Stomach (tissue), 8 donors: ENCODE measurements at regions not wholly inside any gene's neighbourhood (a gene's known extent, or its start where the extent isn't known, plus 50 kb on each side); places are given as distances from the start of the nearest gene placed in this dataset.
A peak's percentile ranks its signal among the peaks of the same experiment; 100 is the strongest.

Experiments
- DNase-seq, 2 donors: peaks; one replicate each; pipeline versions ENCODE4 v3.0.0 to v3.0.0-alpha.2; 2013 to 2019
- H3K27ac ChIP-seq, 5 donors: fragments of 200-600 bp in 4 of 5; sonication (generic) in 4 of 5; one replicate each; pipeline ENCODE4 v1.5.1; 2013 to 2019; ENCODE audit warnings: mild to moderate bottlenecking in 1 of 5, moderate library complexity in 1 of 5
- H3K27me3 ChIP-seq, 3 donors: fragments of 200-600 bp; sonication (generic); one replicate each; pipeline ENCODE4 v1.5.1; 2017 to 2019; ENCODE audit warnings: mixed run types in 1 of 3
- H3K36me3 ChIP-seq, 4 donors: fragments of 200-600 bp; sonication (generic); 1 replicate in 3 of 4; 2 replicates in 1 of 4; pipeline ENCODE4 v1.5.1; 2016 to 2019
- H3K4me1 ChIP-seq, 4 donors: fragments of 200-600 bp; sonication (generic); one replicate each; pipeline ENCODE4 v1.5.1; 2016 to 2019
- H3K4me3 ChIP-seq, 4 donors: fragments of 200-600 bp; sonication (generic) in 3 of 4; one replicate each; pipeline ENCODE4 v1.5.1; 2016 to 2019; ENCODE audit warnings: mild to moderate bottlenecking in 1 of 4
- H3K9me3 ChIP-seq, 4 donors: fragments of 200-600 bp; sonication (generic); one replicate each; pipeline ENCODE4 v1.5.1; 2016 to 2019
- EP300 ChIP-seq: sonication (generic); formaldehyde crosslinking; IDR thresholded peaks from one replicate; pipeline ENCODE4 v1.6.1; 2017; ENCODE audit warnings: antibody characterized with exemption
- POLR2A ChIP-seq, 4 donors: fragments of 450-650 bp; IDR thresholded peaks; one replicate each; pipeline ENCODE4 v1.6.1; 2016; ENCODE audit warnings: antibody characterized with exemption in 4 of 4, control low read depth in 2 of 4, mild to moderate bottlenecking in 1 of 4, moderate library complexity in 1 of 4
- POLR2AphosphoS5 ChIP-seq, 3 donors: sonication (generic); formaldehyde crosslinking; IDR thresholded peaks; one replicate each; pipeline ENCODE4 v1.6.1; 2016; ENCODE audit warnings: antibody characterized with exemption in 3 of 3
- WGBS, 5 donors: extraction: QIAGEN DNeasy Blood & Tissue Kit in 3 of 5; methylation state at CpG; one replicate each; pipeline versions ENCODE4 v1.1.5 to v1.1.7; 2013 to 2018; 5-methylcytosine and 5-hydroxymethylcytosine counted together
- intact Hi-C: fragments of 100-400 bp; cut with DNase I; formaldehyde crosslinking; loops from one replicate; pipeline ENCODE4 v1.15.1; 2023; ENCODE audit warnings: low total_unique reads
- TF ChIP-seq, protein P1 (sequence below), 7 experiments: fragments of 450-650 bp in 4 of 7; fragments of 200-600 bp in 3 of 7; sonication (generic) in 3 of 7; IDR thresholded peaks; one replicate each; pipeline ENCODE4 v1.5.1; 2016 to 2019; ENCODE audit warnings: antibody characterized with exemption in 7 of 7, control low read depth in 2 of 7, mild to moderate bottlenecking in 1 of 7
- donor health status: healthy with polysubstance abuse.
- donor health status: Bipolar disorder and iron deficiency.
- donor health status: healthy.

GRCh38 chr17:65463242-65463641 is 98.2 kb downstream of the AXIN2 start:
- Histone ChIP-seq H3K4me1 (no peaks in the 10 kb centered on the region), H3K36me3 (no peaks in the 10 kb centered on the region), H3K27me3 (peaks cover 0 to 7% (median 0%) of the 10 kb centered on the region in 3 donors), H3K27ac (peak overlapping the region in 2 of 5 donors; percentile 11 to 54), H3K4me3 (no peak overlapping the region), H3K9me3 (no peaks in the 10 kb centered on the region)
- WGBS, 5 donors, result 51 to 68% (median 57%) methylated on average over 7 to 9 of the region's 9 CpGs
- peak; percentile 26 for DNase-seq
- intact Hi-C loops, result no loop called here
- no peak for TF ChIP-seq POLR2A (IDR thresholded peaks at IDR 0.05)
- peak; percentile 69 for TF ChIP-seq EP300
- TF ChIP-seq POLR2AphosphoS5 (IDR thresholded peaks at IDR 0.05), result peak; percentile 43 to 81 (median 68)
- TF ChIP-seq, protein P1, sequence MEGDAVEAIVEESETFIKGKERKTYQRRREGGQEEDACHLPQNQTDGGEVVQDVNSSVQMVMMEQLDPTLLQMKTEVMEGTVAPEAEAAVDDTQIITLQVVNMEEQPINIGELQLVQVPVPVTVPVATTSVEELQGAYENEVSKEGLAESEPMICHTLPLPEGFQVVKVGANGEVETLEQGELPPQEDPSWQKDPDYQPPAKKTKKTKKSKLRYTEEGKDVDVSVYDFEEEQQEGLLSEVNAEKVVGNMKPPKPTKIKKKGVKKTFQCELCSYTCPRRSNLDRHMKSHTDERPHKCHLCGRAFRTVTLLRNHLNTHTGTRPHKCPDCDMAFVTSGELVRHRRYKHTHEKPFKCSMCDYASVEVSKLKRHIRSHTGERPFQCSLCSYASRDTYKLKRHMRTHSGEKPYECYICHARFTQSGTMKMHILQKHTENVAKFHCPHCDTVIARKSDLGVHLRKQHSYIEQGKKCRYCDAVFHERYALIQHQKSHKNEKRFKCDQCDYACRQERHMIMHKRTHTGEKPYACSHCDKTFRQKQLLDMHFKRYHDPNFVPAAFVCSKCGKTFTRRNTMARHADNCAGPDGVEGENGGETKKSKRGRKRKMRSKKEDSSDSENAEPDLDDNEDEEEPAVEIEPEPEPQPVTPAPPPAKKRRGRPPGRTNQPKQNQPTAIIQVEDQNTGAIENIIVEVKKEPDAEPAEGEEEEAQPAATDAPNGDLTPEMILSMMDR (IDR thresholded peaks at IDR 0.05), result no peak

DNA sequence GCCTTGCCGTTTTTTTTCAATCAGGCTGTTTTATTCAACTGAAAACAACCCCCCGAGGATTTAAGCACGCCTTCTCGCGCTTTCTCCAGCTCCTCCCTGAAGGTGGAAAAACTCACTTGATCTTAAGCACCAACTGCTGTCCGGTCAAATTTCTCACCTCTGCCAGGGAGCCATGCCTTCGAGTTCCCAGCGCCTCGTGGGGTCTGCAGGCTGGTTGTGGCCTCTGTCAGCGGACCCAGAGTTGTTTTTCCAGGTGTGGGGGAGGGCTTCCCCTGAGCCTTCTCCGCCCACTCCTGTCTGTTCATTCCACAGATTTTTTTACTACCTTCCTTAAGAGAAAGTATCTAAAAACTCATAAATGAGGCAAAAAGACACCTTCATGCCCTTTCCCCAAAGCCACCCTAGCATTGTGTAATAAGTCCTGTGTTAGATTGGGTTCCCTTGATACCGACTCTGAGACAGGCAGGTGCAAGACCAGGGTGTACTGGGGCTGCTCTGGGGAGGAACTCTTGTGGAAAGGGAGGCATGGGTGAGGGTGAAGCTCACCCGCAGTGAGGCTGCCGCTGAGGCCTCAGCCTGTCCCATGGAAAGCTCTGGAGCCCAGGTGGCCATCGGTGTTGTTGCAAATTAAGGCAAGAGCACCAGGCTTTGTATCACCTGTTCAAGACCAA is 101.6 kb downstream of the AXIN2 start:
- Histone ChIP-seq H3K9me3 (no peaks in the 10 kb centered on the region), H3K4me1 (peaks cover 0 to 15% (median 0%) of the 10 kb centered on the region in 4 donors), H3K27ac (no peak overlapping the region), H3K27me3 (peaks cover 0 to 7% (median 0%) of the 10 kb centered on the region in 3 donors), H3K36me3 (no peaks in the 10 kb centered on the region), H3K4me3 (no peak overlapping the region)
- TF ChIP-seq EP300, result no peak
- no peak for TF ChIP-seq POLR2A (IDR thresholded peaks at IDR 0.05)
- DNase-seq, result no peak
- WGBS, 5 donors, result 57 to 66% (median 60%) methylated on average over 15 of the region's 15 CpGs
- intact Hi-C loops, result no loop called here

DNA sequence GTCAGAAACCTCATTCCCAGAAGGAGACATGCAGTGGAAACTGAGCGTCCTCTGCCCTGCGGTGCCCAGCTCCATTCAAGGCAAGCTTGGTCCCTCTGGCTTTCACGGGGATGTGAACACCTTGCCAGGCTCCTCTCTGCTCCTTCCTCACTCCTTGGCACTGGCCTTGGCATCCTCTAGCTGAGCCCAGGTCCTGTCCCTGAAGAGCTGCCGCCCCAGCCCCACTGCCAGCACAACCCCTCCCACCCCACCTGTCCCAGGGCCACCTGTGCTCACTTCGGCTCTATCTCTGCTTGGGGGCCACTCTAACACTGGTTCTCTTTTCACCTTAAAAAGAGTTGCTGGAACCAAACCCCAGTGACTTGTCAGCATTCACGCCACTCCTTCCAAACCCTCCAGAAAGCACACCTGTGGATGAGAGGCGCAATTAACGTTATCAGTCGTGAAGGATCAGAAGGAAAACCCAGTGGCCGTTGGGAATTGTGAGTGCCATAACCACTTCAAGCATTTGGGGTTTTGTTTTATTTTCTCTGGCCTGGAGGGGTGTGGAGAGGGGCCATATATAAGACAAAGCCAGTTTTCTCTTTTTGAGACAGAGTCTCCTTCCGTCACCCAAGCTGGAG is 103.7 kb downstream of the AXIN2 start:
- 71 to 88% (median 79%) methylated on average over 10 to 11 of the region's 11 CpGs for WGBS, 5 donors
- no peaks in the 10 kb centered on the region for H3K36me3 ChIP-seq
- intact Hi-C loops, result no loop called here
- no peak for TF ChIP-seq POLR2A (IDR thresholded peaks at IDR 0.05)
- no peak for TF ChIP-seq POLR2AphosphoS5 (IDR thresholded peaks at IDR 0.05)
- no peak for TF ChIP-seq EP300
- TF ChIP-seq, protein P1 (IDR thresholded peaks at IDR 0.05), result no peak
- no peak overlapping the region for H3K27ac ChIP-seq
- no peak for DNase-seq
- peaks cover 0 to 15% (median 0%) of the 10 kb centered on the region in 4 donors for H3K4me1 ChIP-seq
- H3K9me3 ChIP-seq, result no peaks in the 10 kb centered on the region
- no peak overlapping the region for H3K4me3 ChIP-seq
- H3K27me3 ChIP-seq, result peaks cover 0 to 7% (median 0%) of the 10 kb centered on the region in 3 donors

- TF ChIP-seq, protein P1 (IDR thresholded peaks at IDR 0.05), result no peak
- TF ChIP-seq POLR2AphosphoS5 (IDR thresholded peaks at IDR 0.05) (no peak), POLR2A (IDR thresholded peaks at IDR 0.05) (no peak), EP300 (no peak)
- intact Hi-C loops, result no loop called here
- Histone ChIP-seq H3K4me1 (peaks cover 0 to 15% (median 0%) of the 10 kb centered on the region in 4 donors), H3K27me3 (peaks cover 0 to 7% (median 0%) of the 10 kb centered on the region in 3 donors), H3K27ac (no peak overlapping the region), H3K9me3 (no peaks in the 10 kb centered on the region), H3K4me3 (no peak overlapping the region), H3K36me3 (no peaks in the 10 kb centered on the region)
- WGBS, 5 donors, result 62 to 75% (median 74%) methylated on average over 3 of the region's 3 CpGs
- no peak for DNase-seq
Measured at GRCh38 chr17:65457183-65457582, 104.3 kb downstream of the AXIN2 start.
